ENCODE measurements at regions not wholly inside any gene's neighbourhood (a gene's known extent, or its start where the extent isn't known, plus 50 kb on each side); places are given as distances from the start of the nearest gene placed in this dataset.
"Not testable (repeated sequence)": the region's sequence is repeated elsewhere in the genome, so short reads cannot be mapped to it uniquely, and the experiment has no call there.

DNA sequence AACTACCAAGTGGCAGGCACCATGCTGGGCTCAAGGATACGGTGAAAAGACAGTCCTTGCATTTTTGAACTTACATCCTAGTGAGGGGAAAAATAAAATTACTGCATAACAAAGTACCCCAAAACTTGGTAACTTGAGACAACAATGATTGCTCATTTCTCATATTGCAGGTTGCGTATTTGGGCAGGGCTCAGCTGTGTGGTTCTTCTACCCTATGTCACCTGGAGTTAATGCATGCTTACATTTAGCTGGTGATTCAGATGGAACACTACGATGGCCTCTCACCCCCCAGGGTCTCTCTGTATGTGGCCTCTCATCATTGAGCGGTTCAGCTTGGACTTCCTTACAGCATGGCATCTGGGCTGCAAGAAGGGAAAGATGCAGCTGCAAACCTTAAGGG is 60.7 kb upstream of the RBM19 start:
- DNase-seq (ENCODE audit: low spot score) (no peak), FAIRE-seq (no peak)

DNA sequence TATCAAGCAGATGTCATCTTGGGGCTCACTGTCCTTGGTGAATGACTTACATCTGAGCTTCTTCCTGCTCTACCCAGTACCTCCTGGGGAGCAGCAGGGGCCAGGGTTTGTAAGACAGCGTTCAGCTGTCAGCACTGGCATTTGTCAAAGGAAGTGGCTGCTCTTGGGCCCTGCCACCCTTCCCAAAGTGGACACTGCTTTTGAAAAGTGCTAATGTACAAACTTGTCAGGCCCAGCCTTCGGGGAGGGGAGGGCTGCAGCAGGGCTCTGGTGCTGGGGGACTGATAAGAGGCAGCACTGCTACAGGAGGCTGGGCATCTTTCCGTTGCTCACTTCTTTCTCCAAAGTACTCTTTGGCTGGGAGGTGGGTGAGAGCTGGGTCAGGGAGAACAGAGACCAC is 59.8 kb upstream of the RBM19 start:
- DNase-seq (ENCODE audit: low spot score) (no peak), FAIRE-seq (no peak)

DNA sequence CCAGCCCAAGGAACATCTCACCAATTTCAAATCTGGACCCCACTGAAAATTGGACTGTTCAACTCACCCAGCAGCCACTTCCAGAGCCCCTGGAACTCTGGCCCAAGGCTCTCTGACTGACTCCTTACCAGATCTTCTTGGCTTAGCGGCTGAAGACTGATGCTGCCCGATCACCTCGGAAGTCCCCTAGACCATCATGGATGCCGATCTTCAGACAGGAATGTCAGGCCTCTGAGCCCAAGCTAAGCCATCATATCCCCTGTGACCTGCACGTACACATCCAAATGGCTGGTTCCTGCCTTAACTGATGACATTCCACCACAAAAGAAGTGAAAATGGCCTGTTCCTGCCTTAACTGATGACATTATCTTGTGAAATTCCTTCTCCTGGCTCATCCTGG is 56.0 kb upstream of the RBM19 start:
- FAIRE-seq; DNase-seq (ENCODE audit: low spot score): not testable (repeated sequence)

DNA sequence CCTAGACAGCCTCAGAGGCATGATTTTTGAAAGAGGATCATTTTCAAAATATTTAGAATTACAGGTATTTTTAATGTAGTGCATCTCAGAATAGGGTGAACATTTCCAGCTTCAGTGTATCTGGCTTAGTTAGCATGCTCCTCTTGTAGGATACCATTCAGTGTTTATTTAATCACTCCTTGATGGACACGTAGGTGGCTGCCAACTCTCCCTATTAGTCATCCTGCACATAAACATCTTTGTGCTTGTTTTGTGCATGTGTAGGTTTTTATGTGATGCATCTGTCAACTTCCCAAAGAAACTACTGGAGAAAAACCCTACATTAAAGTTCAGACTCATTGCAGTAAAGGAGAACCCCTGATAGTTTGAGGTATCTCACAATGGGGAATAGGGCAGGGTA is 52.5 kb upstream of the RBM19 start:
- no peak for FAIRE-seq
- peak; percentile 13 for DNase-seq (ENCODE audit: low spot score)

All from urothelium cell line (cell line).